PFSK-1 (cell line): ENCODE measurements at regions not wholly inside any gene's neighbourhood (a gene's known extent, or its start where the extent isn't known, plus 50 kb on each side); places are given as distances from the start of the nearest gene placed in this dataset.

Source experiments
- REST ChIP-seq, 2 experiments: IDR thresholded peaks; 2 replicates each; pipeline versions ENCODE4 v1.6.1 to v1.8.0; 2011 to 2012; ENCODE audit warnings: low read depth in 2 of 2, low read length in 2 of 2, control low read depth in 1 of 2, inconsistent platforms in 1 of 2, mild to moderate bottlenecking in 1 of 2, moderate library complexity in 1 of 2; ENCODE audit not compliant: insufficient read depth in 1 of 2
- SIN3A ChIP-seq: IDR thresholded peaks from 2 replicates; pipeline ENCODE4 v1.6.1; 2012; ENCODE audit warnings: mild to moderate bottlenecking, low read length, moderate library complexity, borderline replicate concordance; ENCODE audit not compliant: insufficient read depth

GRCh38 chr16:26491101-26491670, 575.5 kb upstream of the C16orf82 start:
- TF ChIP-seq REST (IDR thresholded peaks at IDR 0.05; ENCODE audit: insufficient read depth in 1 of 2, low read depth in 2 of 2, low read length in 2 of 2) (no peak), SIN3A (no peak)
